ENCODE measurements at regions not wholly inside any gene's neighbourhood (a gene's known extent, or its start where the extent isn't known, plus 50 kb on each side); places are given as distances from the start of the nearest gene placed in this dataset.

DNA sequence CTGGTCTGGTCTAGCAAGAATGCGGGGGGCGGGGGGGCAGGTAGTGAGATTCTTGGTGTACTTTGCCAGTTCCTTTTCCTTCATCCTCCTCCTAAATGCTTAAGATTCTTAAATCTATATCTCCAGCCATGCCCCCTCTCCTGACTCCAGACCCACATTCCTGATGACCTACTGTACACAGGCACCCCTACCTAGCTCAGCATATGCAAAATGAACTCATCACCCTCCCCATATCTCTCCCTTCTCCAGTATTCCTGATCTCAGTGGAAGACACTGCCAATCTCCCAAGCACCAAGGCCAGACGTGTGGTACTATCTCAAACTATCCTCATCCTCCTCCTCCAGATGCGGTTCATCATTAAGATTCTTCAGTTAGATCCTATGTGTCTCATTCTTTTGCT is 215.8 kb downstream of the SPTSSA start:
- DNase-seq (ENCODE audit: low read depth, low spot score) = no peak

DNA sequence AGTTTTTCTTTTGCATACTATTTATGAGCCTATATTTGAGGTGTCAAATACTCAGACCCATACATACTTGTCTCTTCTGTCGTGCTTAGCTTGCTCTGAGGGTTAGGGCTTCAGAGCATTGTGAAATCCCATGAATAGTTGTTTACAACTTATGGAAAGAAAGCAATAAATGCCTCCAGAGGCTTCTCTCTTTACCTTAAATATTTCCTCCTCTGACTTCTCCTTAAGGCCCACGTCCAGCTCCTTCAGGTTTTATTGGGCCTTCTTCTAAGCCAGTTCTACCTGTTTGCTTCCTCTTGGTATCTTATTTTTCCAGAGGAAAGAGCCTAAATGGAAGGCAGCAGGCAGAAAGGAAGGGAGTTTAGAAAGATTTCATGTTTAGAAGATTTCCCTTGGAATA is 218.6 kb downstream of the SPTSSA start:
- DNase-seq (ENCODE audit: low read depth, low spot score) = no peak

DNA sequence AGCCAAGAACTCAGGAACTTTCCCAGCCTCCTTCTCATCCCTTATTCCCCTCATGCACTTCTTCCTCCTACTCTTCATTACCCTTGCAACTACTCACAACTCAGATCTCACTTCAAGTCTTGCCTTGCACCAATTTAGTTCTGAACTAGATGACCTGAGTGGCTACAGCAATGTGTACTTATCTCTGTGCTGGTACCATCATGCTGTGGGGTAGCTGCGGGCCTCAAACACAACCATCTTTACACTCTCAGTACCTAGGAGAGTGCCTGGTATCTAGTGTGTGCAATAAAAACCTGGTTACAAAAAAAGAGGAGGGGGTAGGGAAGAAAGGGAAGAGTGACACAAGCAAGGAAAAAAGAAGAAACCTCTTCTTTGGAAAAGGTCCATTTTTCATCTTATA is 219.0 kb downstream of the SPTSSA start:
- no peak for DNase-seq (ENCODE audit: low read depth, low spot score)

DNA sequence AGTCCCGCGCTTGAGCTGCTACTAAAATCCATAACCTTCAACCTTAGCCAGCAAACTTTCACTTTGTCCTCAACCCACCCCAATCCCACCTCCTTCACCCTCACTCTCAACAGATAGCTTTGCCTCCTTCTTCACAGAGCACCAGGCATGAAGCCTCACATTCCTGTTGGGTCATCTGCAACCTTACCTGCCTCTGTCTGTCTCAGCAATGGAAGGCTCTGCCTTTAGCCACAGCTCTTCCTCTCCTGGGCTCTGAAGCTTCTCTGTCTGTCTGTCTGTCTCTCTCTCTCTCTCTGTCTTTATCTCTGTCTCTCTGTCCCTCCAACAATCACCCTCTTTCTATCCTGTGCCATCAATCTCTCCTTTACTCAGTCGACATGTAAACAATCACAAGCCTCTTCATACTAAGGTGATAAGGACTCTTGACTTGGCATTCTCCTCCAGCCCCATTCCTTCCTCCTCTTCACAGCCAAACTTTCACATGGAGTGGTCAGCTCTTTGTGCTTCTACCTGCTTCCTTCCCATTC is 220.8 kb downstream of the SPTSSA start:
- DNase-seq (ENCODE audit: low read depth, low spot score) = no peak

DNA sequence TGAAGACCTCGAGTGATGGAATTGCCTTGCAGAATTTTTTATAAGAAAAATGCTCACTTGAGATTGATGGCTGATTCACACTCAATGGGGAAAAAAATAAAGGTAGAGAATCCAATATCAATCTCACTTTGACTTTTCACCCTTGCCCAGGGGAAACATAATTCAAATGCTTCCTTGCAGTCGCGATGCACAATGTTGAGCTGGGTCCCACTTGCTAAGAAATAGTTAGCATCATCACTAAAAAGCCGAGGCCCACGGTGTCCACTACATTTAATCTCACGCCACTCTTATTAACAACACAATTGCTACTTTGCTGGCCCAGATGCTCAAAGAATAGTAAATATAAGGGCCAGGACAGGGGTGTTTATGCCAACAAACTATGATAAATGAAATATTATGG is 223.4 kb downstream of the SPTSSA start:
- DNase-seq (ENCODE audit: low read depth, low spot score) = no peak

DNA sequence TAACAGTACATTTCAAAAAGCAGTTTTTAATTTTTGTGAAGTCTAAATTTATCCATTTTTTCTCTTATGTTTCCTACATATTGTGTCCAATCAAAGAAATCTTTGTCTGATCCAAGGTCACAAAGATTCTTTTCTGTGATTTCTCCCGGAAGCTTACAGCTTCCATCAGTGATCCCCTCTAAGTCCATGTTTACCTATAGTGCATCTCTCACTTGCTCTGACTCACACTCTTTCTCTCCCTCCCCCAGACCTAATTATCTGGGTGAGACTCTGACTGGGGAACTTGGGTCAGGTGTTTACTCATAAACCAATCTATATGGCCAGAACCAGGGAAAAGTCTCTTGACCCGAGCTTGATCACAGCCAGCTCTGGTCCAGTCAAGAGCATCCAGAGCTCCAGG is 224.4 kb downstream of the SPTSSA start:
- no peak for DNase-seq (ENCODE audit: low read depth, low spot score)

DNA sequence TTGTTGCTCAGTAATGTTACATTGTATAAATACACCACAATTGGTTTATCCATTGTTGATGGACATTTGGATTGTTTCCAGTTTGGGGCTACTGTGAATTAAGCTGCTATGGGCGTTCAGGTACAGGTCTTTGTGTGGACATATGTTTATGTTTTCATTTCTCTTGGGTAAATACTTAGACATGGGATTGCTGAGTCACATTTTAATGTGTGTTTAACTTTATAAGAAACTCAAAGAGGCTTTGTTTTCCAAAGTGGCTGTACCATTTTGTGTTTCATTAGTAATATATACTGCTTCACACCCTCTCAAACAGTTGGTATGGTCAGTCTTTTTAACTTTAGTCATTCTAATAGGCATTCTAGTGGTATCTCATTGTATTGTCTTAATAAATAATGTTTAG is 225.0 kb downstream of the SPTSSA start:
- peak; percentile 65 for DNase-seq (ENCODE audit: low read depth, low spot score)

DNA sequence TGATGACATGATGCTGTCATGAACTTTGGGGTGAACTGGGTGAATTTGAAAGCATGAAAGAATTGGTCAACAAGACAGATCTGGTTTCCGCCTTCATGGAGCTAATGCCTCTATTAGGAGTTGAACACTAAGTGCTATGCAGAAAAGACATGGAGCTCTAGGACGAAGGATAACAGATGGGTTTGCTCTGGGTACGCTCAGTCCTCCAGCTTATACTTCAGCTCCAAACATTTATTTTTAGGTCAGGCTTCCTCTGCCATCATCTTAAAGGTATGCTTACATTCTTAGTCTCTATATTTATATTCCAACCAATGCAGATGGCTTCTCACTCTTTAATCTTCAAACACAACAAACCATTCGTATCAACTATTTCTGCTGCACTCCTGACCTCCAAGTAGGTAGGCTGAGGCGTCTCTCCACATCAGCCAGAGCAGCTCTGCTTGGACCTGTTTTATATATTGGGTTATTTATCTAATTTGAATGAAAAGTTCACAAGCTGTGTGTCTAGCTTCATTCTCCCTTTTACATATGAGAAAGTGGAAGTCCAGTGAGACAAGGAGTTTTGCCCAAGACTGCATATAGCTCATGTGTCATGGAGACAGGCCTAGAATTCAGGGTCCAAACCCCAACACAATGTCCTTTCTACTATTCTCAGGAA is 226.3 kb downstream of the SPTSSA start:
- no peak for DNase-seq (ENCODE audit: low read depth, low spot score)

DNA sequence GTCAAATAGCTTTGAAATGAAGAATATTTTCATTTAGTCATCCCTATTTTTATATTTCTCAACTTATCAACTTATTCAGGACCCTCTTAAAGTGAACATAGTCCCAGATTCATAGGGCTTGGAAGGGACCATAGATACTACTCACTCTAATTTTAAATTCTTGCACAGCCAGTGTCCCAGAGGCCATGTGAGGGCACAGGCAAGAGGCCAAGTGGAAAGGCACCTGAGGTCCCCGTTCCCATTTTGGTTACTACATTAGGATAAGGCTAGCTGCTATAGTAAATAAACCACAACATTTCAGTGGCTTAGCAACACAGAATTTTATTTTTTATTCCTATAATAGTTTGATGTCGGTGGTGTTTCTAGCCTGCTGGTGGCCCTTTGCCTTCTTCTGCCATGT is 227.8 kb downstream of the SPTSSA start:
- DNase-seq (ENCODE audit: low read depth, low spot score) = no peak

DNA sequence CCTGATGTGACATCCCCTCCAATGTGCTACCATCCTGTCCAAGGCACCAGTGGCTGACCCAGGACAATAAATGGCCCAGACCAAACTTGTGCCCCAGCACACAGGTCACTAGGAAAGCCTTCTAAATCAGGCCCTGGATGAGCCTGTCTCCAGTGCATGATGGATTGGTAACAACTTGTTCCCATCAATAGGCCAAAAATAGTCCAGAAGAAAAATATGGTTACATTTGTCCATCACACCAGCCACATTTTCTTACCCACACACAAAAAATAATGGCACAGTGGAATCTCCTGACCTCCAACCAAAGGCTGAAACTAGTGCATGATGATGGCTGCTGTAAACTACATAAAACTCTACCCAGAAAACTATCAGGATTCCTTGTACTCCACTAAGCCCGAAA is 228.4 kb downstream of the SPTSSA start:
- no peak for DNase-seq (ENCODE audit: low read depth, low spot score)

DNA sequence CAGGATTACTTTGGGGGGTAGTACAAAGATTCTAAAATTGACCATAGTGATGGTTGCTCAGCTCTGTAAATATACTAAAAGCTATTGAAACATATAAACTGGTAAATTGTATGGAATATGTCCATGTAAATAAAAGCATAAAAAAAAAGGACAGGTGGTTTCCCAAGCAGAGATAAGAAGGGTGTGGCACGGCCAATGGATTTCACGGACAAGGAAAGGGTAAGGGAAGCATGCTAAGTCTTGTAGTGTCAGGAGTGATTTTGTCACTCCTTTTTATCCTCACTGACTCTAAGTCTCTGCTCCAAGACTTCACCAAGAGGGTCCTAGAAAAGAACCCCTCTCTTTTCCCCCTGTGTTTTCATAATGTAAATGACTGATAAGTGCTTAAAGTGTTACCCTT is 229.2 kb downstream of the SPTSSA start:
- DNase-seq (ENCODE audit: low read depth, low spot score) = no peak

DNA sequence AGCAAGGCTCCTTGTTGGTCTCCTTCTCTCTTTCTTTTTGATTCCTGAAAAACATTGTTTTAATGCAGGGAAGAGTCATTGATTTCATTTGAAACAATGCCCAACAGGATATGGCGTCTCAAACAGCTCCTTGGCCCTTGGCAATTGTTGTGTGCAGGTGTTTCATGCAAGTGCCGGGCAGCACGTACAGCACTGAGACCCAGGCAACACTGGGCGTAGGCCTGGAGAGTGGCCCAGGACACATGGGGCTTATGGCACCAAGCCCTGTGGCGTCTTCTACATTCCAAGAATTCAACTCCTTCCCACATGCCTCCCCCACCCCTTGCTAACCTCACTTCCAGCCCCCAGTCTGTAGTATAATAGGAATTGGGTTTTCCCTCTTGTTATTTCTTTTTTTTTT is 230.4 kb downstream of the SPTSSA start:
- peak; percentile 72 for DNase-seq (ENCODE audit: low read depth, low spot score)

DNA sequence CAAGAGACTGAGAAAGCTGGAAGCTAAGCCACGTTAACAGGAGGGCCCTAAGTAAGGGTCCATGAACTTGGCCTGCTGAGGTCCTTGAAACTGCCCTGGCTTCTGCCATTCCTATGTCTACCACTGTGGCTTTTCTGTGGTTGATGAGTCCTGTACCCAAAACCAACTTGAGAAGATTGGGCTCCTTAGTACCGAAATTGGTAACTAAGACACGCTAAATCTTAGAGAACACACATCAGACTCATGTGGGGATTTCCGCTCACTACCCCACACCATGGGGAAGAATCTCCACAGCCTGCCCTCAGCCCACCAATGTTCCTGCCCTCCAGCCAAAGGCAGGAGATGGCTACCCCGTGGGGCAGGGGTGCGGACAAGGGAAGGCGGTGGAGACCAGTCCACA is 232.9 kb downstream of the SPTSSA start:
- no peak for DNase-seq (ENCODE audit: low read depth, low spot score)

DNA sequence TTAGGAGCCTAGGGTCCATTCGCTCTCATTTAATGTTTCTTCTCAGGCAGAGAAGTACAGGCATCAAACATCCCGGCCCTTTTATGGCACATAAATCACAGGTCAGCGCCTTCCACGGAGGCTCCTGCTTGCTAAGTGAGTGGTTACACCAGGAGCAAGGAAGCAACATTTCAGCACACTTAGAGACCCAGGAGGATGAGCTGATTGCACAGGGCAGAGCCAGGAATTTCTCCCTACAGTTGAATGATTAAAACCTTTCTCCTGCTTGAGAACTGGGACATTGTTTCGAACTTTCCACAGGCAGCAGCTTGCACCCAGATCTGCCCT is 233.4 kb downstream of the SPTSSA start:
- DNase-seq (ENCODE audit: low read depth, low spot score) = no peak

DNA sequence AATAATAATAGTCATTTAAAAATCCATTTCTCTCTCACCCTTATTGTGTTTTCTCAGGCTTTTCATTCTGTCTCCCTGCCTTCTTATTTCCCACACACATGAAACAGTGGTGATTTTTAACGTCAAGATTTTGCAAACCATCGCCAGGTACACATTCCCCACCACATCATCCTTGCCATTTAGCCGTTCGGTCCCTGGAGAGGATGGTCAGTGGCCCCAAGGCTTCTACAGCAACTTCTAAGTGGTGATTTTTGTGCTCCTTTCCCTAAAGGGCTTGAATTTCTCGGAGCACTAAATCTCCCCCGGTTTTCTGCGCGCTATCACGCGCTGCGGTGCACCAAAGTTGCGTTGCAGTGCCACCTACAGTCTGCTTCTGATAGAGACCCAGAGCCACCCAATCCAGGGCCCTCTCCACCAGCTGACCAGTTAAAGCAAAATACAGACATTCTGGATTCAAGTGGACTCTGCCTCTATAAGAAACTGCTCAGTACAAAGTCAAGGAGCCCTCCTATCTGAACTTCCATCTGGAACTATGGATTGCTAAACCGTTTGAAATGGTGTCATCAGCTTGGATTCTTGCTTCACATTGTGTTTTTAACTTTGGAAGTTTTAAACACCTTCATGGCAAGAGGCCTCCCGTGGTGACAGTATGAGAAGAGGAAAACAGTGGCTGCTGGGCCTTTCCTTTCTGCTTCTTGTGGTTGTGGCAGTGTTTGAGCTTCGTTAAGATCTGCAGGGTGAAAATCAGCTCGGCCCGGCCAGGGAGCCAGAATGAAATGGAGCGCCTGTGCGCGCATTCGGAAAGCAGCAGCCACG is 234.0 kb downstream of the SPTSSA start:
- DNase-seq (ENCODE audit: low read depth, low spot score) = peak; percentile 89

DNA sequence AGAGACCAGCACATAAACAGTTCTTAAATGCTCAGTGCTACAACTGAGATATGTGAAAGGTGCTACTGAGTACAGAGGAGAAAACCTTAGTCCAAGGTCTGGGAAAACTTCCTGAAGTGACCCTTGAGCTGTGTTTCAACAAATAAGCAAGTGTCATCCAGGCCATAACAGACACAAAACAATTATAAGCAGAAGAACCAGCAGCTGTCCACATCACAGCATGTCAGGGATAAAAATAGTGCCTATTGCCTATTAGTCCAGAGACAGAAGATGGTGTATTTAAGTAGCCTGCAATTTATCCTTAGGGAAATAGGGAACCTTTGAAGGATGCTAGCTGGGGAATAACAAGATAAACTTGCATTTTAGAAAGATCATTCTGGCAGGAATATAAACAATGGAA is 237.8 kb downstream of the SPTSSA start:
- DNase-seq (ENCODE audit: low read depth, low spot score) = no peak

DNA sequence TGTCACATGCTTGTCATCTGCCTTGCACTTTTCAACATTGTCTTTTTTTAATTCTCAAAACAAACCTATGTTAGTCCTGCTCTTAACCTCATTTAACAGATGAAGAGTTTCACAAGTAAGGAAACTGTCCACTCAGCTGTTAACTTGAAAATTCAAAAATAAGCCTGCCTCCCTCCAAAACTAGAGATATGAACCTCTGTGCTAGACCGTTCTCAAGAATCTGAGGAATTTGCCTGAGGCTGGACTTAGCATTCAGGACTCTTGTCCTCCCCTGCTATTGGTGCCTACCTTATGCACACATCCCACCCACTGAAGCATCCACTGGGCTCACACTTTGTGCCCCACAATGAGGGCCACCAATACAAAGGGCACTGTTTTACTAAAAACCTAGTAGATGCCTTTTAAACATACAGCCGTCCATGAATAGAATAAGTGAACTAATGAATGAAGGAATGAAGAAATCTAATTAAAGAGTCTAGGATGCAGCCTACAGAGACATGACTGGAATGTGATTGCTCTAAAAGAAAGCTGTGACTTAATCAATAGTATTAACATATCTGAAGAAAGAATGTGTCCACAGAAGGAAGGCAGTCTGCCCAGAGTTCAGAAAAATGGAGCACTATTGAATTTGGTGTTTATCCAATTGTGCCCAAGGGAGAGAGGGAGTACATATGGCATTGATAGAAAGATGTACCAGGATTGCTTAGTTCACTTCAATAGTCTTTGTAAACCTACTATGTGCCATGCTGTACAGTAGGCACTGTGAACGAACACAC is 238.5 kb downstream of the SPTSSA start:
- DNase-seq (ENCODE audit: low read depth, low spot score) = peak; percentile 63

DNA sequence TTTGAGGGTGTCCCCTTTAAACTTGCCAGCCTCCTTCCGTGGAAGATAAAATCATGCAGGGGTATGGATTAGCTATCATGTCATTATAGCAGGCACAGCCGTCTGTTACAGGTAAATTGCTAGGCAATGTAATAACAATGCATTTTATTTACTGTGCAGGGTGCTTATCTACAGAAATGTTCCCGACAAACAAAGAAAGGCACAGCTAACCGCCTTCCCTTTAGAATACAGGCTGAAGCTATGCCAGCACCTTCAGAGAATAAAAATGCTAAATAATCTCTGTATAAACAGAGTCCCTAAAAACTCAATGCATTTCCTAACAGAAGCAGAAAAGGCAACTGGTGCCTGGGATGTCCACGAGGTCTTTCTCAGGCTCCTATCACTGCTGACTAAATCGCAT is 239.2 kb downstream of the SPTSSA start:
- peak; percentile 23 for DNase-seq (ENCODE audit: low read depth, low spot score)

DNA sequence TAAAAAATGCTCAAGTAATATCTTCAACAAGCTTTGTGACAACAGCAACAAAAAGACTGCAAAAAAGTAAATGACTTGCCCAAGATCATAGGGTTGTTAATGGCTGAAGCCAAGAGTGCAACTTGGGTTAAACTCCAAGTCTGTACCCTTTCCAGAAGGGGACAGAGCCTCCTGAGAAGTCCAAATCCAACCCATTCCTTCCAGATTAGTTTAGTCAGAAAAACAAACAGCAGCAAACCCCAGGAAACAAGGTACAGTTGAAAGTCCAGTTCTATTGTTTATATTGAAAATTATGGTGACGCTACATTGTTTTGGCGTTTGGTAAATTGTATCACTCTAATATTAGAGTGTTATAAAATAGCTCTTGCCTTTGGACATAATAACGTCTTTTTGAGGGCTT is 239.9 kb downstream of the SPTSSA start:
- no peak for DNase-seq (ENCODE audit: low read depth, low spot score)

DNA sequence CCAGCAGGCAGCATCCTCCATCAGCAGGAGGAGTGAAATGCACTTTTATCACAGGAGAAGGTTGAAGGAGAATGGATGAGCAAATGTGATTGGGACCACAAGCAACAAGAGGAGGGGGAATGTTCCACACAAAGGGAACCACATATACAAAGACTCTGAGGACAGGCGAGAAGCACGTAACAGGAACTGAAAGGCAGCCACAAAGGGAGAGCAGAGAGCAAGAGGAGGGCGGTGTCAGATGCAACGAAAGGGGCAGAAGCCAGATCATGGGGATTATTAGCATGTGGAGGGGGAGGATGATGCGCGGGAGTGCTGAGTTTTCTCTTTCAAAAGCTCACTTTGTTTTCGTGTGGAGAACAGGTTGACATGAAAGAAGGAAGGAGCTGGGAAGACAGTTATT is 241.1 kb downstream of the SPTSSA start:
- DNase-seq (ENCODE audit: low read depth, low spot score) = no peak

DNA sequence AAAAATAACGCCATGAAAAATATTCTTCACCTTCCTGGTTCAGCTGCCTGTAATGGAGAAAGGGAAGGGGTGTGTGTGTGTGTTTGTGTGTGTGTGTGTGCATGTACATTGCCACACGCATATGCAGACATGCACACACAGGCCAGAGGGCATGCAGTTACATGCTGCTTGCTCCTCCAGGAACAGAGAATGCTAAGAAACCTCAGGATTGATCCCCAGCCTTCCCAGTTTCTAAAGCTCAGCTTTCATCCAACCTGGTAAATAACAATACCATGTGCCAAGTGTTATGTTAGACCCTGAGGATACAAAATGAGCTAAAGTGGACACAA is 241.7 kb downstream of the SPTSSA start:
- DNase-seq (ENCODE audit: low read depth, low spot score) = no peak

DNA sequence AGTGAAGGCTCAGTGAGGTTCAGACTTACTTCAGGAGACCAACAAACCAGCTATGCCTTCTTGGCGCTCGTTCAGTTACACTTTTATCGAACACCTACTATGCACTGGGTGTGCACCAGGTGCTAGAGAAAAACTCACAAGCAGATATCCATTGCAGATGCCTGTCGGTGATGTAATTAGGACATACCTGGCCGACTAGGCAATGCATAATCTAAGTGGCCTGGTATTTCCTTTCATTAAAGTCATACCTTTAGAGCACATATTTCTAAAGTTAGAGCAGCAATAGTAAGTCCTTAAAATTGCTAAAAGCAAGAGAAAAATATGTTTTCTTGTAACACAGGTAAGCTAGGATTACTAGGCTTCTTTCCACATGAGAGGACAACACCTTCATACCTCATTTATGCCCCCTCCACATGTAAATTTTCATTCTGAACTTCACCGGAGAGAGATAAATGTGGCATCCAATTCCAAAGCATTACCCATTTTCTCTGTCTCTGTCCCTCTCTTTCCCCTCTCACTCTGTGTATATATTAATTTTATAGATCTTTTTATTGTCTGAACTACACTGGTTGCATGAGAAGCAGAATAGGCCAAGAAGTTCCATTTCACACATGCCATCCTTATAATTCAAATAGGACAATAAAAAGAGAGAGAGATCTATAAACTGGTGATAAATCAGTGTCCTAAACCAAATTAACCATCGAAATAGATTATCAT is 242.2 kb downstream of the SPTSSA start:
- DNase-seq (ENCODE audit: low read depth, low spot score) = no peak

Data from astrocyte of the hippocampus (primary cell).